Natural killer cell (primary cell): ENCODE measurements at regions not wholly inside any gene's neighbourhood (a gene's known extent, or its start where the extent isn't known, plus 50 kb on each side); places are given as distances from the start of the nearest gene placed in this dataset.

Source experiments
- ATAC-seq, 3 donors: fragments of 150-1000 bp in 2 of 3; fragments of 200-7000 bp in 1 of 3; cut with Tn5 transposase; 1 replicate in 1 of 3; 2 replicates in 2 of 3; pipeline ENCODE4 v1.10.0; 2021; ENCODE audit warnings: mild to moderate bottlenecking in 2 of 3, moderate library complexity in 2 of 3
- DNase-seq, 2 donors: peaks; one replicate each; pipeline versions ENCODE4 v3.0.0 to v3.0.0-alpha.2; 2013 to 2021; ENCODE audit warnings: mixed read lengths in 1 of 2
- H3K27ac ChIP-seq: one replicate; pipeline ENCODE4 v1.5.1; 2013; ENCODE audit warnings: mild to moderate bottlenecking, low read length
- H3K27me3 ChIP-seq: one replicate; pipeline ENCODE4 v1.6.1; 2013; ENCODE audit warnings: low read length; ENCODE audit not compliant: control insufficient read depth, insufficient read depth
- H3K36me3 ChIP-seq: one replicate; pipeline ENCODE4 v1.6.1; 2013; ENCODE audit warnings: low read length; ENCODE audit not compliant: control insufficient read depth, insufficient read depth
- H3K4me1 ChIP-seq: one replicate; pipeline ENCODE4 v1.6.1; 2013; ENCODE audit warnings: low read length; ENCODE audit not compliant: control insufficient read depth, insufficient read depth
- H3K4me3 ChIP-seq: one replicate; pipeline ENCODE4 v1.5.1; 2013; ENCODE audit warnings: low read length
- H3K9me3 ChIP-seq: one replicate; pipeline ENCODE4 v1.6.1; 2013; ENCODE audit warnings: low read length; ENCODE audit not compliant: control insufficient read depth, insufficient read depth
- H3K27ac Mint-ChIP-seq, 2 donors: one replicate each; pipeline ENCODE4 v1.8.0; 2022; ENCODE audit warnings: mild to moderate bottlenecking in 2 of 2, mixed read lengths in 2 of 2, moderate library complexity in 1 of 2
- H3K27me3 Mint-ChIP-seq, 2 donors: one replicate each; pipeline ENCODE4 v1.8.0; 2022; ENCODE audit warnings: low read depth in 2 of 2, mixed read lengths in 2 of 2
- H3K36me3 Mint-ChIP-seq: one replicate; pipeline ENCODE4 v1.8.0; 2022; ENCODE audit warnings: mixed read lengths
- H3K4me1 Mint-ChIP-seq, 2 donors: one replicate each; pipeline ENCODE4 v1.8.0; 2022; ENCODE audit warnings: mixed read lengths in 2 of 2
- H3K4me3 Mint-ChIP-seq: one replicate; pipeline ENCODE4 v1.8.0; 2022; ENCODE audit warnings: mild to moderate bottlenecking, moderate library complexity, mixed read lengths
- H3K9me3 Mint-ChIP-seq, 2 donors: one replicate each; pipeline ENCODE4 v1.8.0; 2022; ENCODE audit warnings: mixed read lengths in 2 of 2
- WGBS: methylation state at CpG from one replicate; pipeline ENCODE4 v1.1.7; 2013; ENCODE audit warnings: missing lambda C conversion rate; ENCODE audit not compliant: insufficient coverage; 5-methylcytosine and 5-hydroxymethylcytosine counted together
- intact Hi-C: fragments of 100-400 bp; cut with micrococcal nuclease; formaldehyde crosslinking; loops from one replicate; pipeline ENCODE4 v1.14.2; 2022
- TF ChIP-seq, protein P1 (sequence below): fragments of 200-600 bp; IDR thresholded peaks from one replicate; pipeline ENCODE4 v1.8.0; 2022; ENCODE audit warnings: antibody characterized with exemption

- H3K27me3 Mint-ChIP-seq = peaks cover 14 to 22% of the 10 kb centered on the region in 2 donors
- H3K4me1 Mint-ChIP-seq = peaks cover 0 to 4% of the 10 kb centered on the region in 2 donors
- H3K36me3 Mint-ChIP-seq = no peaks in the 10 kb centered on the region
- H3K27me3 ChIP-seq = peaks cover 6% of the 10 kb centered on the region
- no peaks in the 10 kb centered on the region for H3K36me3 ChIP-seq
- DNase-seq = no peak
- H3K27ac Mint-ChIP-seq = no peak overlapping the region
- intact Hi-C loops = no loop called here
- H3K4me1 ChIP-seq = no peaks in the 10 kb centered on the region
- H3K27ac ChIP-seq = no peak overlapping the region
- TF ChIP-seq, protein P1, sequence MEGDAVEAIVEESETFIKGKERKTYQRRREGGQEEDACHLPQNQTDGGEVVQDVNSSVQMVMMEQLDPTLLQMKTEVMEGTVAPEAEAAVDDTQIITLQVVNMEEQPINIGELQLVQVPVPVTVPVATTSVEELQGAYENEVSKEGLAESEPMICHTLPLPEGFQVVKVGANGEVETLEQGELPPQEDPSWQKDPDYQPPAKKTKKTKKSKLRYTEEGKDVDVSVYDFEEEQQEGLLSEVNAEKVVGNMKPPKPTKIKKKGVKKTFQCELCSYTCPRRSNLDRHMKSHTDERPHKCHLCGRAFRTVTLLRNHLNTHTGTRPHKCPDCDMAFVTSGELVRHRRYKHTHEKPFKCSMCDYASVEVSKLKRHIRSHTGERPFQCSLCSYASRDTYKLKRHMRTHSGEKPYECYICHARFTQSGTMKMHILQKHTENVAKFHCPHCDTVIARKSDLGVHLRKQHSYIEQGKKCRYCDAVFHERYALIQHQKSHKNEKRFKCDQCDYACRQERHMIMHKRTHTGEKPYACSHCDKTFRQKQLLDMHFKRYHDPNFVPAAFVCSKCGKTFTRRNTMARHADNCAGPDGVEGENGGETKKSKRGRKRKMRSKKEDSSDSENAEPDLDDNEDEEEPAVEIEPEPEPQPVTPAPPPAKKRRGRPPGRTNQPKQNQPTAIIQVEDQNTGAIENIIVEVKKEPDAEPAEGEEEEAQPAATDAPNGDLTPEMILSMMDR = no peak
- H3K4me3 Mint-ChIP-seq = no peak overlapping the region
- no peak for ATAC-seq
- H3K9me3 ChIP-seq = no peaks in the 10 kb centered on the region
- peaks cover 3 to 9% of the 10 kb centered on the region in 2 donors for H3K9me3 Mint-ChIP-seq
- H3K4me3 ChIP-seq = no peak overlapping the region
Measured at GRCh38 chr4:182134261-182134660, 108.9 kb upstream of the TENM3 start.

DNA sequence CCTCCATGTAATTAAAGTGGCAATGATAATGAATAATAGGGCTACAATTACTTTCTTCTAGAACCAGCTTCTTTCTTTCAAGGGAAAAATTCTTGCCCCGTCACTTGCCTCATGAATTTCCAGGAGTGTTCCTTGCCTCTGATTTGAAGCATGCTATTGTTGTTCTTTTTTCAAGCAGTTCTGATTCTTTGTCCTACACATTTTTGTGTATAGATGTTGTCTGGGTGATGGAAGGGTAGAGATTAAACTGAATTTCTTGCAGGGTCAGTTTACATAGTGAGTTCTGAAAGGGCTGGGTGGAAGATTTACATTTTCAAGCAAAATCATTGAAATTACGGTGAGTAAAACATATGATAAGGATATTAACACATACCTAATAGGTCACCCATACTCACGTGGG, 107.0 kb upstream of the TENM3 start:
- Mint-ChIP-seq H3K4me3 (no peak overlapping the region), H3K27ac (no peak overlapping the region), H3K9me3 (peaks cover 3 to 9% of the 10 kb centered on the region in 2 donors), H3K27me3 (peaks cover 20 to 29% of the 10 kb centered on the region in 2 donors), H3K4me1 (peaks cover 0 to 4% of the 10 kb centered on the region in 2 donors), H3K36me3 (no peaks in the 10 kb centered on the region)
- Histone ChIP-seq H3K4me3 (no peak overlapping the region), H3K9me3 (no peaks in the 10 kb centered on the region), H3K4me1 (peaks cover 3% of the 10 kb centered on the region), H3K36me3 (no peaks in the 10 kb centered on the region), H3K27me3 (peaks cover 18% of the 10 kb centered on the region), H3K27ac (no peak overlapping the region)
- DNase-seq = no peak
- TF ChIP-seq, protein P1 = no peak
- no peak for ATAC-seq
- intact Hi-C loops = no loop called here
- 45% methylated on average over 2 of the region's 3 CpGs for WGBS

GRCh38 chr4:182137343-182137742, 105.9 kb upstream of the TENM3 start:
- TF ChIP-seq, protein P1 = no peak
- Histone ChIP-seq H3K4me1 (peaks cover 3% of the 10 kb centered on the region), H3K27me3 (peaks cover 26% of the 10 kb centered on the region), H3K36me3 (no peaks in the 10 kb centered on the region), H3K9me3 (no peaks in the 10 kb centered on the region), H3K27ac (no peak overlapping the region), H3K4me3 (no peak overlapping the region)
- Mint-ChIP-seq H3K9me3 (peaks cover 3 to 9% of the 10 kb centered on the region in 2 donors), H3K27ac (no peak overlapping the region), H3K4me3 (no peak overlapping the region), H3K27me3 (peaks cover 27 to 41% of the 10 kb centered on the region in 2 donors), H3K4me1 (peaks cover 0 to 4% of the 10 kb centered on the region in 2 donors), H3K36me3 (no peaks in the 10 kb centered on the region)
- DNase-seq = no peak
- 41% methylated on average over 4 of the region's 4 CpGs for WGBS
- ATAC-seq = no peak
- intact Hi-C loops = no loop called here

DNA sequence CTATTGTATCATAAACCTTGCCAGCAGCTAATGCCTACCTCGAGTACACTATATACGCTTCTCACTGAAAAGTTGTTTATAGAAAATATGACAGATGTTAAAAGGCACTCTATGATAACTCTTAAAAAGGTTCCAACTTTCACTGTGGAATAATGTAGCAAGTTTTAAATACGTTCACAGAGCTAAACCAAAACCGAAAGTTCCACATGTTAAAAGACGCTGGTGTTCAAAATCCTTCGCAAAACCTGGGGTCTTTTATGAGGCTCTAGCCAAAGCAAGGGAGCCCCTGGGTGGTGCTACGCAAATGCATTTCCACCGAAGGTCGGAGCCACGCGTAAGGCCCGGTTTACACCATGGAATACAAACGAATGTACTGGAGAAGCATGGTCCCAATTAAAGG, 103.7 kb upstream of the TENM3 start:
- Mint-ChIP-seq H3K27ac (no peak overlapping the region), H3K9me3 (peaks cover 0 to 5% of the 10 kb centered on the region in 2 donors), H3K36me3 (no peaks in the 10 kb centered on the region), H3K27me3 (peaks cover 44 to 57% of the 10 kb centered on the region in 2 donors), H3K4me1 (peaks cover 0 to 4% of the 10 kb centered on the region in 2 donors), H3K4me3 (no peak overlapping the region)
- ATAC-seq (no peak), DNase-seq (no peak)
- Histone ChIP-seq H3K9me3 (no peaks in the 10 kb centered on the region), H3K27ac (no peak overlapping the region), H3K4me3 (no peak overlapping the region), H3K4me1 (peaks cover 10% of the 10 kb centered on the region), H3K27me3 (peaks cover 34% of the 10 kb centered on the region), H3K36me3 (no peaks in the 10 kb centered on the region)
- 15% methylated on average over 12 of the region's 13 CpGs for WGBS
- intact Hi-C loops = no loop called here
- TF ChIP-seq, protein P1 = no peak
